ENCODE measurements at regions not wholly inside any gene's neighbourhood (a gene's known extent, or its start where the extent isn't known, plus 50 kb on each side); places are given as distances from the start of the nearest gene placed in this dataset.

DNA sequence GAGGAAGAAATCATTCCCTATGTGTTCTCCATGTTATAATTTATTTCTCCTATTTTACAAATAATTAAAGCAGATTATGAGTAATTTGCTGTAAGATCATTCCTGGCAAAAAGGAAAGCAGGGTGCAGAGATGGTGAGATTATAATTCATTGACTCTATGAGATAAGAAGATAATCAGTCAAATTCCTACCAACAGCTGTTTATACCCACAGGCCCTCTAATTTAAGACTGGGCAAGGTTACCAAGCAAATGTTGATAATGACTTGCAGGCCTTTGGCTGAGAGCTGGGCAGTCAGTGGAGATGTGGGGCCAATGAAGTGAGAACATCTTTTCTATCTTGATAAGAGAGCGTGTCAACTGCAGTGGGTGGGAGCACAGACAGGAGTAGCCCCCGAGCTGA is 222.7 kb downstream of the ICE1 start:
- TF ChIP-seq, protein P1, sequence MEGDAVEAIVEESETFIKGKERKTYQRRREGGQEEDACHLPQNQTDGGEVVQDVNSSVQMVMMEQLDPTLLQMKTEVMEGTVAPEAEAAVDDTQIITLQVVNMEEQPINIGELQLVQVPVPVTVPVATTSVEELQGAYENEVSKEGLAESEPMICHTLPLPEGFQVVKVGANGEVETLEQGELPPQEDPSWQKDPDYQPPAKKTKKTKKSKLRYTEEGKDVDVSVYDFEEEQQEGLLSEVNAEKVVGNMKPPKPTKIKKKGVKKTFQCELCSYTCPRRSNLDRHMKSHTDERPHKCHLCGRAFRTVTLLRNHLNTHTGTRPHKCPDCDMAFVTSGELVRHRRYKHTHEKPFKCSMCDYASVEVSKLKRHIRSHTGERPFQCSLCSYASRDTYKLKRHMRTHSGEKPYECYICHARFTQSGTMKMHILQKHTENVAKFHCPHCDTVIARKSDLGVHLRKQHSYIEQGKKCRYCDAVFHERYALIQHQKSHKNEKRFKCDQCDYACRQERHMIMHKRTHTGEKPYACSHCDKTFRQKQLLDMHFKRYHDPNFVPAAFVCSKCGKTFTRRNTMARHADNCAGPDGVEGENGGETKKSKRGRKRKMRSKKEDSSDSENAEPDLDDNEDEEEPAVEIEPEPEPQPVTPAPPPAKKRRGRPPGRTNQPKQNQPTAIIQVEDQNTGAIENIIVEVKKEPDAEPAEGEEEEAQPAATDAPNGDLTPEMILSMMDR (IDR thresholded peaks at IDR 0.05) = no peak
- no peak for TF ChIP-seq POLR2A (IDR thresholded peaks at IDR 0.05)

All from Peyer's patch (tissue), 4 donors.